ENCODE measurements at regions not wholly inside any gene's neighbourhood (a gene's known extent, or its start where the extent isn't known, plus 50 kb on each side); places are given as distances from the start of the nearest gene placed in this dataset.

DNA sequence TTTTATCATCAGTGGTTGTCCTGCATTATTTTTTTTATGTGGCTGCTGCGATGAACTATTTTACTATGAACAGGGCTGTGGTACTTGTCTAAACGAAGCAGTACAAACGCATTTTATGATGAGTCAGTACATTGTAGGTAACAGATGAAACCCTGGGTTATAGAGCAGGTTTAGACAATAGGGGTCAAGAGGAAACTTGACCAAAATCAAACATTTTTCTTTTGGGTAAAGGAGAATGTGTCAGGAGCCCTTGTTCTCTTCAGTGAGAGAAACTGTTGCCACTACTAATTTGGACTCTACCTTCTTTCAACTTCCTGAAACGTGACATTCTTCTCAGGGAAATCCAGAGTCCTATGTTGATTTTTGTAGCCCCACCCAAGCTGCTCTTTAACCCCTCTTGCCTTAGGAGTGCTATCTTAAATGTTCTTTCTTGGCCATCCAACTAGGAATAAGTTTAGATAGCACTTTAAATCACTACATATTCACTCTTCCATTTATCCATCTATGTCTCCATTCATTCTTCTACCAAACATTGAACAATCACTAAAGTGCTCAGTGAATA, 415.8 kb upstream of the NR3C2 start:
- no peak for DNase-seq (ENCODE audit: extremely low spot score, unreplicated experiment)
- TF ChIP-seq, protein P1, sequence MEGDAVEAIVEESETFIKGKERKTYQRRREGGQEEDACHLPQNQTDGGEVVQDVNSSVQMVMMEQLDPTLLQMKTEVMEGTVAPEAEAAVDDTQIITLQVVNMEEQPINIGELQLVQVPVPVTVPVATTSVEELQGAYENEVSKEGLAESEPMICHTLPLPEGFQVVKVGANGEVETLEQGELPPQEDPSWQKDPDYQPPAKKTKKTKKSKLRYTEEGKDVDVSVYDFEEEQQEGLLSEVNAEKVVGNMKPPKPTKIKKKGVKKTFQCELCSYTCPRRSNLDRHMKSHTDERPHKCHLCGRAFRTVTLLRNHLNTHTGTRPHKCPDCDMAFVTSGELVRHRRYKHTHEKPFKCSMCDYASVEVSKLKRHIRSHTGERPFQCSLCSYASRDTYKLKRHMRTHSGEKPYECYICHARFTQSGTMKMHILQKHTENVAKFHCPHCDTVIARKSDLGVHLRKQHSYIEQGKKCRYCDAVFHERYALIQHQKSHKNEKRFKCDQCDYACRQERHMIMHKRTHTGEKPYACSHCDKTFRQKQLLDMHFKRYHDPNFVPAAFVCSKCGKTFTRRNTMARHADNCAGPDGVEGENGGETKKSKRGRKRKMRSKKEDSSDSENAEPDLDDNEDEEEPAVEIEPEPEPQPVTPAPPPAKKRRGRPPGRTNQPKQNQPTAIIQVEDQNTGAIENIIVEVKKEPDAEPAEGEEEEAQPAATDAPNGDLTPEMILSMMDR (IDR thresholded peaks at IDR 0.05) = no peak
- no peaks in the 10 kb centered on the region for H3K36me3 Mint-ChIP-seq (ENCODE audit: unreplicated experiment)
- no peak overlapping the region for H3K4me3 Mint-ChIP-seq (ENCODE audit: unreplicated experiment)
- no peaks in the 10 kb centered on the region for H3K4me1 Mint-ChIP-seq (ENCODE audit: unreplicated experiment)
- H3K27ac Mint-ChIP-seq (ENCODE audit: unreplicated experiment) = no peak overlapping the region
- no peaks in the 10 kb centered on the region for H3K27me3 Mint-ChIP-seq (ENCODE audit: unreplicated experiment)
- H3K9me3 Mint-ChIP-seq (ENCODE audit: unreplicated experiment) = peaks cover 4% of the 10 kb centered on the region

DNA sequence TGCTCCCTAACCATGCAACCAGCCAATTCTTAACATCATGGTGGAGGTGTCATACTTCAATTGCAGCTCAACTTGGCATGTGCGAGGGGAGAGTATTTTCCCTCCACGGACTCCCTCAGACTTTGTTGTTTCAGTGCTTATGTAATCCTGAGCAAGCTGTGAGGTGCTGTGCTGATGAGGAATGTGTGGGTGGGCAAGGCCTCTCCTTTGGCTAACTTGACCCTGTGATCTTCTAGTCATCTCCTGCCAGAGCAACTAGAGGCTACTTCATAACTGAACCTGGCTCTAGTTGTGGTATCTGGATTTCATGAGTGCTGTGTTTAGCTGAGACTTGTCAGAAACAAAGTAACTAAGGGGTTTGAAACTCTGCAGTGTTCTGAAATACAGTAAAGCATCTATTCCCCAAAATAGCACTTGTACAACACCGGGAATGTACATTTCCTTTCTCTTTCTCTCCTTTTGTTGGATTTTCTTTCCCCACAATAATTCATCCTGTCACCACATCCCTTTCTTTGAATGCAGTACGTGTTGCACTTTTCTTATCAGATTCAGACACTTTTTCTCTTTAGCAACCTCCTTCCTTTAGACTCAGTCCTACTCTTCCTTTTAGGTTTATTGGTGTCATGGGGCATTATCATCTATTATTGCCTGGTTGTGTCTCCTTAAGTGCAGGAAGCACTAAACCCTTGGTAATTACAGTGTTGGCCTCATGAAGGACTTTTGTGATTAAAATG, 415.2 kb upstream of the NR3C2 start:
- Mint-ChIP-seq H3K4me3 (ENCODE audit: unreplicated experiment) (no peak overlapping the region), H3K36me3 (ENCODE audit: unreplicated experiment) (no peaks in the 10 kb centered on the region), H3K9me3 (ENCODE audit: unreplicated experiment) (peaks cover 4% of the 10 kb centered on the region), H3K4me1 (ENCODE audit: unreplicated experiment) (no peaks in the 10 kb centered on the region), H3K27ac (ENCODE audit: unreplicated experiment) (no peak overlapping the region), H3K27me3 (ENCODE audit: unreplicated experiment) (no peaks in the 10 kb centered on the region)
- no peak for DNase-seq (ENCODE audit: extremely low spot score, unreplicated experiment)
- TF ChIP-seq, protein P1 (IDR thresholded peaks at IDR 0.05) = no peak

DNA sequence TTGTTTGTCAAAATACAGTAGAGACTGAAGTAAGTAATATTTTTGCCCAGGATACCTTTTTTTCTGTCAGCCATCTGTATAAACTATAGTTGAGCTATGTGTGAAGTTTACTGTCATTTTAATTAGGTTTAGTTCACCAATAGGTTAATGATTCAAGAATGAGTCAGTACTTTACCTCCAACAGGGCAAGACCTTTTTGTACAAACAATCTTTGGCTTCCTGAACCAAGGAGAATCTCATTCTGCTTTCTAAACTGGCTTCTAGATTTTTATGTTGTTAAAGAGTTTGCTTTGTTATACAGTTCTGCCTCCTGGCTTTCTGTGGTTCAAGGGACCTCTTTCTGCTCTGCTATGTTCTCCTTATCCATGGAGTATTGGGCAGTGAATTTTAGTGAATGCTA, 412.0 kb upstream of the NR3C2 start:
- Mint-ChIP-seq H3K27ac (ENCODE audit: unreplicated experiment) (no peak overlapping the region), H3K36me3 (ENCODE audit: unreplicated experiment) (no peaks in the 10 kb centered on the region), H3K9me3 (ENCODE audit: unreplicated experiment) (peaks cover 4% of the 10 kb centered on the region), H3K4me1 (ENCODE audit: unreplicated experiment) (no peaks in the 10 kb centered on the region), H3K27me3 (ENCODE audit: unreplicated experiment) (no peaks in the 10 kb centered on the region), H3K4me3 (ENCODE audit: unreplicated experiment) (no peak overlapping the region)
- no peak for DNase-seq (ENCODE audit: extremely low spot score, unreplicated experiment)
- TF ChIP-seq, protein P1 (IDR thresholded peaks at IDR 0.05) = no peak

DNA sequence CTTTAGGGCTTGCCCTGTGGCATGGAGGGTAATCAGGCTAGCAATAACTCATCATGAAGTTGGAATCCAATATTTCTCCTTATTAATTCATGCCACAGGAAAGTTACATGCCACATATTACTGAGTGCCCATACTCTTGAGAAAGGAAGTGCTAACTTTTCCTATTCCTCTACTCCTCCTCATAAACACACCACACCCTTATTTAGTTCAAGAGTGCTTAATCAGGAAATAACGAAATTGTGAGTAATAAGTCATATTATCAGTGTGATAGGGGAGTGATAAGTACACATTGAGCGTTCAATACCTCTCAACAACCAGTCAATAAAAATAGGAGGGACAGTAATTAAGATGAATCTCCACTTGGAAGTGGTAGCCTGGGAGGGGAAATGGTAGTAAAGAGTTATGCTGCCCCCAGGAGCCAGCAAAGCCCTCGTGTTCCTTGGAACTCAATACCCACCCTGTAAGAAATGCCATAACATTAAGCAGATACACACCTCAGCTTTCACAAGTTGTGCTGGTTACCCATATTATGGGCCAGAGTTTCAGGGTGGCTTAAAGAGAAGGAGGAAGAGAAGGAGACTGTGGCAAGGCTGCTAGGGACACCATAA, 410.0 kb upstream of the NR3C2 start:
- Mint-ChIP-seq H3K36me3 (ENCODE audit: unreplicated experiment) (no peaks in the 10 kb centered on the region), H3K4me3 (ENCODE audit: unreplicated experiment) (no peak overlapping the region), H3K9me3 (ENCODE audit: unreplicated experiment) (peaks cover 4% of the 10 kb centered on the region), H3K27me3 (ENCODE audit: unreplicated experiment) (no peaks in the 10 kb centered on the region), H3K27ac (ENCODE audit: unreplicated experiment) (no peak overlapping the region), H3K4me1 (ENCODE audit: unreplicated experiment) (no peaks in the 10 kb centered on the region)
- no peak for DNase-seq (ENCODE audit: extremely low spot score, unreplicated experiment)
- TF ChIP-seq, protein P1 (IDR thresholded peaks at IDR 0.05) = no peak

DNA sequence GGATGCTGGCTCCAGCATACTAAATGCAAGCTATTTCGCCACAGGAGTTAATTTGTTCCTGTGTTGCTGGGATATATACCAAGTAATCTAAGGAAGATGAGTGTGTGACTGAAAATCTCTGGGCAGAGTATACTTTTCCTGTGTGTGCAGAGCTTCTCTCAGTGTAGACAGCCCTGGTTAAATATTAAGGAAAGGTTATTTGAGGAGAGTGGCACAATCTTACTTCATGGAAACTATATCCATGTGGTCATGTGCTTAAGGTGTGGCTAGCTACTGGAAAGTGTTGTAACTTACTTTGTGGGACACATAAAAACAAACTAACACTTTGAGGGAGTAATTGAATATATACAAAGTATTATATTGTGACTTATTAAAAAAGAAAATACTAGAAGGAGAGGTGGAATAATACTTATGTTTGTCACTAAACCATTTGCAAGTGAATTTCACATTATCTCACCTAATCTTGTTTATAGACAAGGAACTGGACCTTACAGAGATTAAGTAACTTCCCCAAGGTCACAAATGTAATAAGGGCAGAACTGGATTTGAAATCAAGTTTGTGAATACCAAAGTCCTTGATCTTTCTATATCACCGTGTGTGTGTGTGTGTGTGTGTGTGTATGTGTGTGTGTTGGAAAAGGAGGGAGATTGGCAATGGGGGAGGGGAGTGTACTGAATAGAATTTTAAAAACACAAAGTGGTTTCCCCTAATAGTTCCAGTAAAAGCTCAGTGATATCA, 408.2 kb upstream of the NR3C2 start:
- Mint-ChIP-seq H3K27me3 (ENCODE audit: unreplicated experiment) (no peaks in the 10 kb centered on the region), H3K4me3 (ENCODE audit: unreplicated experiment) (no peak overlapping the region), H3K36me3 (ENCODE audit: unreplicated experiment) (no peaks in the 10 kb centered on the region), H3K9me3 (ENCODE audit: unreplicated experiment) (no peaks in the 10 kb centered on the region), H3K27ac (ENCODE audit: unreplicated experiment) (no peak overlapping the region), H3K4me1 (ENCODE audit: unreplicated experiment) (no peaks in the 10 kb centered on the region)
- no peak for DNase-seq (ENCODE audit: extremely low spot score, unreplicated experiment)
- TF ChIP-seq, protein P1 (IDR thresholded peaks at IDR 0.05) = no peak

Measured in osteocyte (in vitro differentiated cells).